Neural cell (in vitro differentiated cells): ENCODE measurements at regions not wholly inside any gene's neighbourhood (a gene's known extent, or its start where the extent isn't known, plus 50 kb on each side); places are given as distances from the start of the nearest gene placed in this dataset.

Experiments
- POLR2AphosphoS5 ChIP-seq: IDR thresholded peaks from 2 replicates; pipeline ENCODE4 v1.6.1; 2012
- TF ChIP-seq, protein P1 (sequence below): fragments of 450-650 bp; IDR thresholded peaks from 2 replicates; pipeline ENCODE4 v1.5.1; 2014; ENCODE audit warnings: antibody characterized with exemption, mild to moderate bottlenecking, moderate library complexity; ENCODE audit not compliant: poor library complexity, severe bottlenecking

DNA sequence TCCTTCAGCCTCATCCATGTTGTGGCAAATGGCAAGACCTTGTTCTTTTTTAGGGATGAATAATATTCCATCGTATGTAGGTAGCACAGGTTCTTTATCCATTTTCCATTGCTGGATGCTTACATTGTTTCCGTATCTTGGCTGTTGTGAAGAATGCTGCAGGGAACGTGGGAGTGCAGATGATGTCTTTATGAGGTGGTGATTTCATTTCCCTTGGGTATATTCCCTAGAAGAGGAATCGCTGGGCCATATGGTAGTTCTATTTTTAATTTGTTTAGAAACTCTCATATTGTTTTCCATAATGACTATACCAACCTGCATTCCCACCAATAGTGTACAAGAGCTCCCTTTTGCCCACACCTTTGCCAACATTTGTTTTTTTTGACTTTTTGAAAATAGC is 186.3 kb upstream of the TMTC4 start:
- TF ChIP-seq, protein P1, sequence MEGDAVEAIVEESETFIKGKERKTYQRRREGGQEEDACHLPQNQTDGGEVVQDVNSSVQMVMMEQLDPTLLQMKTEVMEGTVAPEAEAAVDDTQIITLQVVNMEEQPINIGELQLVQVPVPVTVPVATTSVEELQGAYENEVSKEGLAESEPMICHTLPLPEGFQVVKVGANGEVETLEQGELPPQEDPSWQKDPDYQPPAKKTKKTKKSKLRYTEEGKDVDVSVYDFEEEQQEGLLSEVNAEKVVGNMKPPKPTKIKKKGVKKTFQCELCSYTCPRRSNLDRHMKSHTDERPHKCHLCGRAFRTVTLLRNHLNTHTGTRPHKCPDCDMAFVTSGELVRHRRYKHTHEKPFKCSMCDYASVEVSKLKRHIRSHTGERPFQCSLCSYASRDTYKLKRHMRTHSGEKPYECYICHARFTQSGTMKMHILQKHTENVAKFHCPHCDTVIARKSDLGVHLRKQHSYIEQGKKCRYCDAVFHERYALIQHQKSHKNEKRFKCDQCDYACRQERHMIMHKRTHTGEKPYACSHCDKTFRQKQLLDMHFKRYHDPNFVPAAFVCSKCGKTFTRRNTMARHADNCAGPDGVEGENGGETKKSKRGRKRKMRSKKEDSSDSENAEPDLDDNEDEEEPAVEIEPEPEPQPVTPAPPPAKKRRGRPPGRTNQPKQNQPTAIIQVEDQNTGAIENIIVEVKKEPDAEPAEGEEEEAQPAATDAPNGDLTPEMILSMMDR, result no peak
- TF ChIP-seq POLR2AphosphoS5, result no peak
